HG02973 (cell line): ENCODE measurements at regions not wholly inside any gene's neighbourhood (a gene's known extent, or its start where the extent isn't known, plus 50 kb on each side); places are given as distances from the start of the nearest gene placed in this dataset.
"Not testable (repeated sequence)": the region's sequence is repeated elsewhere in the genome, so short reads cannot be mapped to it uniquely, and the experiment has no call there.

Experiments
- ATAC-seq: cut with Tn5 transposase; IDR thresholded peaks from one replicate; pipeline ENCODE4 v1.9.1; 2021; ENCODE audit warnings: moderate library complexity; ENCODE audit not compliant: unreplicated experiment

DNA sequence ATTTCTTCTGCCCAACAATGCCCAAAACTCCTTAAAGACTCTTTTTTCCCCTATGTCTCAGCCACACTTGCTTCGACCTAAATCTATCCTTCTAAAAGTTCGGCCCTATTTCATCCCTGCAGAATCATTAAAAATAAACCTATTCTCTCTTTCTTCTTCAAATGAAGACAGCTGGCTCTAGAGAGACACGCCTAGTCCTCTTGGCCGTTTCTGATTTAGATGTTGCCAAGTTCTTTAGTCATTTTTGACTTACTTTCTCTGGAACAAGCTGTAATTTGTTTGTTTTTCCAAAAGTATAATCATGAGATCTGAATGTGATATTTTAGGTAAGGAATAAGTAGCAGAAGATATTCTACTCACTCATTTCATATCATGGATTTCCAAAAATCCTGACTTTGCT lies 211.6 kb downstream of the CENPC start:
- ATAC-seq, result no peak

DNA sequence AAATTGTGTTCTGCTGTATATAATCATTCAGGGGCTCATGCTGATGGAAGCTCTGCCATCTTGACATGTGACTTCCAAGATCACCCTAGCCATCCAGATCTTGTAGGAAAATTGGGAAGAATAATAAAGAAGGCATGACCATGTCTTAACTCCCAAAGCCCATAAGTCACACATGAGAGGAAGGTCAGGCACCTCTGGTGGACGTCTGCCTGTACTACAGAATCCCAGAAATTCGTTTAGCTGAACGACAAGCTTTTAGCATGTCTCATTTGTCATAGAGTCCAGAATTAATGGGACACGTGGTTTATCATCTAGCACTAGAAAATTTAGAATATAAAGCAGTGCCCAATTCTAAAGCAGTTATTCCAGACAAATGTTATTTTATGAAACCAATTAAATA lies 212.7 kb downstream of the CENPC start:
- peak; percentile 94 for ATAC-seq

DNA sequence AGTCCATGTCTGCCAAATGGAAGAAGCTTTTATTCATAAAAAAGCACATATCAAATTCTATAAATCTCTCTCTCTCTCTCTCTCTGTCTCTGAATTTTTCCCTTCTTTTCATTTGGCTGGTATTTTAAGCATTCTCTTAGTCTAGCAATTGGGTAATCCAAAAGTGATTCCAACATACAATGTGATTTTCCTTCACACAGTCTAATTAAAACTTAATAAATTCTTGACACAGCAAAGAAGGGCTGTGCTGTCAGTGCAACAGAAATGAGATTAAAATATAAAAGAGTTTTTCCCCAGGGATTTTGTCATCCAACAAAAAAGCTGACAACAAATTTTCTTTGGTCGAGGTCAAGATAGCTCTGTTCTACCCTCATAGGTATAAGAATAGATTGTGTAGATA lies 216.9 kb downstream of the CENPC start:
- no peak for ATAC-seq

DNA sequence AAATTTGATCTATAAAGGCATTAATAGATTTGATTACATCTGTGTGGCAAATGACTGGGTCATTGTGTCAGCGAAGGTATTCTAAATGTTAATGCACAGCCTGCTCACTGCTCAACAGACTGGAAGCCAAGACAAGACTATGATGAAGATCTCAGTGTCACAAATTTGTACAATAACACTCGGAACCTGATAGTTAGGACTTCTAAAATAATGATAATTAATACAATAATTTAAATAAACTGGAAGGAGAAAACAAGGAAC lies 217.4 kb downstream of the CENPC start:
- no peak for ATAC-seq

DNA sequence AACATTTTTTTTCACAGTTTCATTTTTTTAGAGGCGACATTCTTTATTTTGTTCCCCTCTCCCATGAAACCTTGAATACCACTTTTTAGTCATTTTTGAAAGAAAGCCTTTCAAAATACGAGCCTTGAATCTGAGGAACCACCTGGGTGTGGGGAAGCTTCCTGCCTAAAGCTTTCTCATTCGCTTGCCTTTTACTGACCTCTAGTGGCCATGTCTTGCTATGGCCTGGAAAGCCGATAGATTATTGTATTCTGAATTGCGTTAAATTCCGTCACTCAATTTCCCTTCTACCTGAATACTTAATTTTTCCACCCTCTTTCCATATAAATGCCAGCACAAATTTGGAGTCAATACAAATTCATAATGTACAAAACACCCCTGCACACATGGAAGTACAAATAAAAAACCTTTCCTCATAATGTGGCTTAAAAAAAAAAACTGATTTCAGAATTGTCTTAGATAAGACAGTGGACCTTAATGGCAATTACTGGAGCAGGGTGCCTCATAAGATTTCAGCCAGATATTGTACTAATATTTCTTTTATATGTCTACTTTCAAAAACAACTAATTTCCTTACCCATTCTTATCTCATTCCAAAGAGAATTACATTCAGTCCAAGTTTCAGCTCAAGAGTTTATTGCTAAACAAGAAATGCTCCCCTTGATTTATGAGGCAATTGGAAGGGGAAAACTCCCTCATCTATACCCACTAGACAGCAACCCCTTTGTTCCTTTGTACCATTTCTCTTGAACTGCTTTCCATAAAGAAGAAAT lies 217.9 kb downstream of the CENPC start:
- ATAC-seq, result peak; percentile 98

DNA sequence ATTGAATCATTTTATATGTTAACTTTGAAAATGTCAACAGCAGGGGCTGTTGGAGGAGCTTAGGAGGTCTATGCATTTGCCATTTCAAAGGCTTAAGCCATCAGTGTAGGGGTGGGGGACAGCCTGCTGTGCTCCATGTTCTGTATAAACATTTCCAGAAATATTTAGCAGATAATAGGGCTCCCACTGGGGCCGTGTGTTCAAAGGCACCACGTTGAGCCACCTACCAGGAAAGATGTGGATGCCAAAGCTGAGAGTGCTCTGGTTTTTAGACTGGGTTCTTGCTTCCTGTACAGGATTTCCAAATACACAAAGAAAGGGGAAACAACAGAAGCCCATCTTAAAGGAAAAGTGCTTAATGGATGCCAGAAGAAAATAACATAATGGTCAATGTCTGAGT lies 219.5 kb downstream of the CENPC start:
- ATAC-seq, result no peak

DNA sequence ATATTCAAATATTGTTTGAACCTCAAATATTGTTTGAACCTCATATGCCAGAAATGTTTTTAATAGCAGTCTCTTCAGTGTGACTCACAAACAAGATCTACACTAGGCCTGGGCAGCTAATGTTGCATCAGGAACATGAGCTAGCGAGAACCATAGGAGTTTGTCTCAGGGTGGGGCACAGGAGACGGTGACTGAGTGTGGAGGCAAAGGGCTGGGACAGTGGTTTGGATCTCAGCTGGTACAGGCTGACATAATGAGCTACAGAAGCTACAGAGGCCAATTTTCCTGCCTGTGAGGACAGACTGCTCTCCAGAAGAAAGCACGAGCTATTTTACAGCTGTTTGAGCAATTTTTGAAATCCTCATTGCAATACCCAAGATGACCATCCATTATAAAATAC lies 224.7 kb downstream of the CENPC start:
- no peak for ATAC-seq

DNA sequence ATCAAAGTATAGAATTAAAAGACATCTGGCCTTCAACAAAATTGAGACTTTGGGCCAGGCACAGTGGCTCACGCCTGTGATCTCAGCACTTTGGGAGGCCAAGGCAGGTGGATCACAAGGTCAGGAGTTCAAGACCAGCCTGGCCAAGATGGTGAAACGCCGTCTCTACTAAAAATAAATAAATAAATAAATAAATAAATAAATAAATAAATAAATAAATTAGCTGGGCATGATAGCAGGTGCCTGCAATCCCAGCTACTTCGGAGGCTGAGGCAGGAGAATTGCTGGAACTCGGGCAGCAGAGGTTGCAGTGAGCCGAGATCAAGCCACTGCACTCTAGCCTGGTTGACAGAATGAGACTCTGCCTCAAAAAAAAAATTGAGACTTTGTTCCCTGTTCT lies 225.7 kb downstream of the CENPC start:
- not testable (repeated sequence) for ATAC-seq

DNA sequence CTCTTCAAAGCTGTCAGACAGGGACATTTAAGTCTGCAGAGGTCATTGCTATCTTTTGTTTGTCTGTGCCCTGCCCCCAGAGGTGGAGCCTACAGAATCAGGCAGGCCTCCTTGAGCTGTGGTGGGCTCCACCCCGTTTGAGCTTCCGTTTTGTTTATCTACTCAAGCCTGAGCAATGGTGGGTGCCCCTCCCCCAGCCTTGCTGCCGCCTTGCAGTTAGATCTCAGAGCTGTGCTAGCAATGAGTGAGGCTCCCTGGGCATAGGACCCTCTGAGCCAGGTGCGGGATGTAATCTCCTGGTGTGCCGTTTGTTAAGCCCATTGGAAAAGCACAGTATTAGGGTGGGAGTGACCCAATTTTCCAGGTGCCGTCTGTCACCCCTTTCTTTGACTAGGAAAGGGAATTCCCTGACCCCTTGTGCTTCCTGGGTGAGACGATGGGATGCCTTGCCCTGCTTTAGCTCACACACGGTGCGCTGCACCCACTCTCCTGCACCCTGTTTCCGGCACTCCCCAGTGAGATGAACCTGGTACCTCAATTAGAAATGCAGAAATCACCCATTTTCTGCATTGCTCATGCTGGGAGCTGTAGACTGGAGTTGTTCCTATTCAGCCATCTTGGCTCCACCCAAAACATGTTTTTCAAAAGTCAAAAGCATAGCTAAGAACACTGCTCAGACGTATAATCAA lies 244.7 kb downstream of the CENPC start:
- ATAC-seq, result not testable (repeated sequence)

DNA sequence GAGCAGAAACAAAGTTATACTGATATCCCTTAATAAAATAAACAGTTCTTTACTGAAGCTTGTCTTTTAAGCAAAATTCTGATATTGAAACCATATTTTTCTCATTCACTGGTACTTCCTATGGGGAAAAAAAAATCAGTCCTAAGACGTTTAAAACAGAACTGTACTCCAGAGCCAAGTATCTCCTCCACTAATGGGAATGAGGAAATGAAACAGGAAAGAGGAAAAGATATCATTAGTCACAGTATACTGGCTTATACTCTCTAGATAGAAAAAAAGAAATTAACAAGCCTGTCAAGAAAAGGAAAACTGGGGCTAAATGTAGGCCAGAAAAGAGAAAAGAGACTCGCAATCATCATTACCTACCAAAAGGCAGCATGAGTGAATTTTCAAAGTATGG lies 252.7 kb downstream of the CENPC start:
- ATAC-seq, result no peak

DNA sequence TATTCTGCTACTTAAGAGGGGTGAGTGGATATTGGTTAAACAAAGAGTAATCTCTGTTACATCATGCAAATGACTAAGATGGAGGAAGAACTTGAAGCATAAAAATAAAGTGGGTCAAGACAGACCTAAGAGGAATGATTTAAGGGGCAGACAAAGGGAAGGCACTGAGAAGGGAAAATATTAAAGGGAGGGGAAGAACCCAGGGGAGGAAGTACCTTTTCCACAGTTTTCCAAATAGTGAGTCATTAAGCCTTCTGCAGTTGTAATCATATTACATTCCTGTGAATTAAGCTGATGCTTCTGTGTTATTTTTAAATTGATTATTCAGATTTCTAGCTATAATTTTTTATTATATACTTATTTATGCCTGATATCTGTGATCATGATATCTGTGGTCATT lies 253.3 kb downstream of the CENPC start:
- ATAC-seq, result no peak

DNA sequence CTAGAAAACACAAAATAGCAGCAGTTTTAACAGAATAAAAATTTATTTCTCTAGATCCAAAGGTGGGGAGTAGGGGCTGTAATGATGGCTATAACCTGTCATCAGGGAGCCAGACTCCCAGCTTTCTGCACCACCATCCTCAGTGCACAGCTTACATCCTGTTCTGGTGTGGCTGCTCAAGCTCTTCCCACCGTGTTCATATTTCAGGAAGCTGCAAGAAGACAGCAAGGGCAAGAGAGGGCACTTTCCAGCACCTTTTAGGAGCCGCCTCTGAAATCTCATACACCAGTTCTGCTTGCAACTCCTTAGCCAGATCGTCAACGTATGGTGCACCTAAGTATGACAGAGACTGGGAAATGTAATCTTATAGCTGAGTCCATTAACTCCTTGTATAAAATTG lies 253.7 kb downstream of the CENPC start:
- ATAC-seq, result no peak

DNA sequence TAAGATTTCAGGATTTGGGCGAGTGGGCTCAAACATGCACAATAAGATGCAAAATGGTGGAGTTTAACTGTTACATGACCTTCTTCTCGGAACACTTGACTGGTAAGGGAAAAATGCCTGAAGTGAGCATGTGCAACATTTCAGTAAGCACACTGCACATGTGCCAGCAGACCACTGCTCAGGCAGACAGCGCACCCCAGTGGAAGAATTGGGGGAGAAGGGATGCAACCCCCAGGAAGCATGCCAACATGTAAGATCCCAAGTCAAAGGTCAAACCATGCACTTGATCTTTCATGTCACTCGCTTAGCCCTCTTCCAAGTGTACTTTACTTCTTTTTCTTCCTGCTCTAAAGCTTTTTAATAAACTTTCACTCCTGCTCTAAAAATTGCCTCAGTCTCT lies 256.3 kb downstream of the CENPC start:
- peak; percentile 52 for ATAC-seq

DNA sequence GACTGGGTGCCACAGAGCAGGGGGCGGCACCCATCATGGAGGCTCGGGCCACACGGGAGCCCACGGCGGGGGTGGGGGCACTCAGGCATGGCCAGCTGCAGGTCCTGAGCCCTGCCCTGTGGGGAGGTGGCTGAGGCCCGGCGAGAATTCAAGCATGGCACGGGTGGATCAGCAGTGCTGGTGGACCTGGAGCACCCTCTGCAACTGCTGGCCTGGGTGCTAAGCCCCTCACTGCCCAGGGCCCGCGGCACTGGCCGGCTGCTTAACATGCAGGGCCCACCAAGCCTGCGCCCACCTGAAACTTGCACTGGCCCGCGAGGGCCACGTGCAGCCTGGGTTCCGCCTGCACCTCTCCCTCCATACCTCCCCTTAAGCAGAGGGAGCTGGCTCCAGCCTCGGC lies 258.6 kb downstream of the CENPC start:
- no peak for ATAC-seq

DNA sequence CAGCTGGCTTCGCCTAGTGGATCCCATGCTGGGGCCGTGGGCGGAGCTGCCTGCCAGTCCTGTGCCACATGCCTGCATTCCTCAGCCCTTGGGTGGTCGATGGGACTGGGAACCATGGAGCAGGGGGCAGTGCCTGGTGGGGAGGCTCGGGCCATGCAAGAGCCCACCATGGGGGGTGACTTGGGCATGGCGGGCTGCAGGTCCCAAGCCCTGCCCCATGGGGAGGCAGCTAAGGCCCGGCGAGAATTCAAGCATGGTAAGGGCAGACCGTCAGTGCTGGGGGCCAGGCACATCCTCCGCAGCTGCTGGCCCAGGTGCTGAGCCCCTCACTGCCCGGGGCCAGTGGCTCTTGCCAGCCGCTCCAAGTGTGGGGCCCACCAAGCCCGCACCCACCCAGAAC lies 262.6 kb downstream of the CENPC start:
- no peak for ATAC-seq

DNA sequence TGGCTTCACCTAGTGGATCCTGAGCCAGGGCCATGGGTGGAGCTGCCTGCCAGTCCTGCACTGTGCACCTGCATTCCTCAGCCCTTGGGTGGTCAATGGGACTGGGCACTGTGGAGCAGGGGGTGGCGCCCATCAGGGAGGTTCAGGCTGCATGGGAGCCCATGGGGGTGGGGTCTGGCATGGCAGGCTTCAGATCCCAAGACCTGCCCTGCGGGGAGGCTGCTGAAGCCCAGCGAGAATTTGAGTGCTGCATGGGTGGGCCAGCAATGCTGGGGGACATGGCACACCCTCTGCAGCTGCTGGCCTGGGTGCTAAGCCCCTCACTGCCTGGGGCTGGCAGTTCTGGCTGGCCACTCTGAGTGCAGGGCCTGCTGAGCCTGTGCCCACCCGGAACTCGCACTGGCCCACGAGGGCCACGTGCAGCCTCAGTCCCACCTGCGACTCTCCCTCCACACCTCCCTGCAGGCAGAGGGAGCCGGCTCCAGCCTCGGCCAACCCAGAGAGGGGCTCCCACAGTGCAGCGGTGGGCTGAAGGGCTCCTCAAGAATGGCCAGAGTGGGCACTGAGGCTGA lies 270.0 kb downstream of the CENPC start:
- no peak for ATAC-seq

DNA sequence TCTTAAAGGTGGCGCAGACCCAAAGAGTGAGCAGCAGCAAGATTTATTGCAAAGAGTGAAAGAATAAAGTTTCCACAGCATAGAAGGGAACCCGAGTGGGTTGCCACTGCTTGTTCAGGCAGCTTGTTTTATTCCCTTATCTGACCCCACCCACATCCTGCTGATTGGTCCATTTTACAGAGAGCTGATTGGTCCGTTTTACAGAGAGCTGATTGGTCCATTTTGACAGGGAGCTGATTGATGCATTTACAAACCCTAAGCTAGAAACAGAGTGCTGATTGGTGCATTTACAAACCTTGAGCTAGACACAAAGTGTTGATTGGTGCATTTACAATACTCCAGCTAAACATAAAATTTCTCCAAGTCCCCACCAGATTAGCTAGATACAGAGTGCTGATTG lies 270.6 kb downstream of the CENPC start:
- not testable (repeated sequence) for ATAC-seq

DNA sequence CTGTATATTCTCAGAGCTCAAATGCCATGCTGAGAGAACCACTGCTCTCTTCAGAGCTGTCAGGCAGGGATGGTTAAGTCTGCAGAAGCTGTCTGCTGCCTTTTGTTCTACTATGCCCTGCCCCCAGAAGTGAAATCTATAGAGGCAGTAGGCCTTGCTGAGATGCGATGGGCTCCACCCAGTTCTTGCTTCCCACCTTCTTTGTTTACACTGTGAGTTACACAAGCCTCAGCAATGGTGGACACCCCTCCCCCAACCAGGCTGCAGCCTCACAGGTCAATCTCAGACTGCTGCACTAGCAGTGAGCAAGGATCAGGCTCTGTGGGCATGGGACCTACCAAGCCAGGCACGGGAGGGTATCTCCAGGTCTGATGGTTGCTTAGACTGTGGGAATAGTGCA lies 271.6 kb downstream of the CENPC start:
- no peak for ATAC-seq

DNA sequence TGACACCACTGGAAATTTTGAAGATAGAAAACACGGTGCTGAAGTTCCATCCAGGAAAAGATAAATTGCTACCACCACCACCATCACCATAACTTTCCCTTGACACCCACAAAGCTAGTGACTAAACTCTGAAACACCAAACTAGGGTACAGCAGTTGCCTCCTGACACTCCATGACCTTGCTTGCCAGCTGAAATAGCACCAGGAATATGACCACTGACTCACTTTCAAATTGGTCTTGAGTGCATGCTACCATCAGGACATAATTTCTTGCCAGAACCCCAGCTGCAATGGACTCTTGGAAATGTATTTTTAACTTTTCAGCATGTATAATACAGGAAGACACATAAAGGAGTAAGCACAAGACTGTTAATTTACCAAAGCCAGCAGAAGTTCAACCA lies 283.3 kb downstream of the CENPC start:
- ATAC-seq, result no peak

DNA sequence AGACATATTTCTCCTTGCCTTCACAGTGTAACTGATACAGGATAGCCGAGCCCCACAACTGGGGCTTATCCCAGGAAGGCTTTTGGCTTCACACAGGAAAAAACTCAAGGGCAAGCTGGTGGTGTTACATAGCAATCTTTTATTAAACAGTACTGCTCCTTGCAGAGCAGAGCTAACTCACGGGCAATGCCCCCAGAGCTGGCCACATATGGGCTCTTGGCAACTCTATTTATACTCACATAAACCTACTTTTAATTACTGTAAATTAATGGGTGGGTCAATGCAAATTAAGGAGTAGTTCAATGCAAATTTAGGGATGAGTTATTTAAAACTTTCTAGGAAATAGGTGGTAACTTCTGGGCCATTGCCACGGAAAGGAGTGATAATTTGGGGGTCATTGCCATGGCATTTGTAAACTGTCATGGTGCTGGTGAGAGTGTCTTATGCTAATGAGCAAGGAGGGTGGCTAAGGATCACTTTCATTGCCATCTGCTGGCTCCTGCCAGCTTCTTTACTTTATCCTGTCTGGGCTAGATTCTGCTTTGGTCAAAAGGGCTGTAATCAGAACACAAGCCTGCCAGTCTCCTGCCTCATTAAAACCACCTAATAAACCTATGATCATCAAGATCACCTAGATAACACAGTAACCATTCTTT lies 288.8 kb downstream of the CENPC start:
- no peak for ATAC-seq

DNA sequence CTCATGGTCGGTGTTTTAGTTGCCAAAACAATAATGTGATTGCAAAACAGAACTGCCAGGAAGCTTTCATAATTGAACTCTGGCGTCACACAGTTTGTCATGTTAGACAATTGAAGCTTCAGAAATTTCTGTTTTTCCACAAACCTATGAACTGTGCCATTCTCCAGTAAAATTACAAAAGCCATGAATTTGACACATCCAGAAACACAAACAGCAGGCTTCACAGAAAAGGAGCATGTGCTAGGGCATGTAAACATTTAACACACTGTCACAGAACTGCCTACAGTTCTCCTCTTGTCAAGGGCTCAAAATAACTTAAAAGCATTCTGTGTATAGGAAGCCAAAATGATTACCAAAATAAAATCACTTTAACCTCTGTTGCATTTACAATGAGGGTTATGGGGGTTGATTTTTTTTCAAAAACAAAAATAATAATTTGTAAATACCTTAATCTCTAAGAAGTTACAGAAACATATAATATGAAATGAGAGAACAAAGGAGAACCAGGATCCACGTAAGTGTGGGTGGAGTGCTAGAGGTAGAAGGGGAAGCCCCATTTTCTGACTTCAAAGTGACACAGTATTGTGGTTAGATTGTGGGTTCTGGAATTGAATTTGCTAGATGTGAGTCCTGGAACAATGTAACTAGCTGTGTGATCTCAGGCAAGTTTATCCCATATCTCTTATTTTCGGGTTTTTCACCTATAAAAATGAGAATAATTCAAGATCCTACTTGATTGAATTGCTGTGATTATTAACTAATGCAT lies 295.0 kb downstream of the CENPC start:
- ATAC-seq, result no peak
